ENCODE measurements at regions not wholly inside any gene's neighbourhood (a gene's known extent, or its start where the extent isn't known, plus 50 kb on each side); places are given as distances from the start of the nearest gene placed in this dataset.

GRCh38 chr2:147615726-147616125 lies 229.1 kb upstream of the ACVR2A start:
- no peak for DNase-seq (ENCODE audit: low read depth in 2 of 2)
- no peaks in the 10 kb centered on the region for H3K4me1 ChIP-seq (ENCODE audit: control insufficient read depth, extremely low read depth, insufficient read depth, low read length)
- H3K9ac ChIP-seq (ENCODE audit: insufficient read depth, low read length): no peak overlapping the region
- H3K4me3 ChIP-seq (replicated peaks in 1 of 4; ENCODE audit: control extremely low read depth in 1 of 4, insufficient read depth in 1 of 4, low read depth in 3 of 4, low read length in 4 of 4): no peak overlapping the region
- no peaks in the 10 kb centered on the region for H3K27me3 ChIP-seq (ENCODE audit: control insufficient read depth, insufficient read depth, low read length)
- no peak overlapping the region for H3K27ac ChIP-seq (ENCODE audit: insufficient read depth, low read length)
- H2AFZ ChIP-seq (ENCODE audit: low read length): no peak overlapping the region
- H3K79me2 ChIP-seq (ENCODE audit: control insufficient read depth, insufficient read depth, low read length): no peaks in the 10 kb centered on the region
- TF ChIP-seq EZH2 (IDR thresholded peaks at IDR 0.05; ENCODE audit: low read length, missing control alignments): no peak
- no peak for TF ChIP-seq CTCF (conservative IDR thresholded peaks at IDR 0.05 in 1 of 2, IDR thresholded peaks at IDR 0.05 in 1 of 2; ENCODE audit: low read depth in 1 of 2, low read length in 2 of 2)
- H4K20me1 ChIP-seq (ENCODE audit: control insufficient read depth, extremely low read depth, insufficient read depth, low read length): no peaks in the 10 kb centered on the region
- no peak overlapping the region for H3K4me2 ChIP-seq (ENCODE audit: extremely low read depth, insufficient read depth, low read length)
- H3K9me3 ChIP-seq (ENCODE audit: control insufficient read depth, insufficient read depth, low read depth, low read length): no peaks in the 10 kb centered on the region
- no peaks in the 10 kb centered on the region for H3K36me3 ChIP-seq (ENCODE audit: control insufficient read depth, insufficient read depth, low read length)

- no peak overlapping the region for H3K27ac ChIP-seq (ENCODE audit: insufficient read depth, low read length)
- no peak overlapping the region for H3K9ac ChIP-seq (ENCODE audit: insufficient read depth, low read length)
- TF ChIP-seq CTCF (conservative IDR thresholded peaks at IDR 0.05 in 1 of 2, IDR thresholded peaks at IDR 0.05 in 1 of 2; ENCODE audit: low read depth in 1 of 2, low read length in 2 of 2) (no peak), EZH2 (IDR thresholded peaks at IDR 0.05; ENCODE audit: low read length, missing control alignments) (no peak)
- no peak overlapping the region for H2AFZ ChIP-seq (ENCODE audit: low read length)
- no peak for DNase-seq (ENCODE audit: low read depth in 2 of 2)
- H3K36me3 ChIP-seq (ENCODE audit: control insufficient read depth, insufficient read depth, low read length): no peaks in the 10 kb centered on the region
- H3K4me3 ChIP-seq (replicated peaks in 1 of 4; ENCODE audit: control extremely low read depth in 1 of 4, insufficient read depth in 1 of 4, low read depth in 3 of 4, low read length in 4 of 4): no peak overlapping the region
- H3K27me3 ChIP-seq (ENCODE audit: control insufficient read depth, insufficient read depth, low read length): no peaks in the 10 kb centered on the region
- no peaks in the 10 kb centered on the region for H3K79me2 ChIP-seq (ENCODE audit: control insufficient read depth, insufficient read depth, low read length)
- H3K4me1 ChIP-seq (ENCODE audit: control insufficient read depth, extremely low read depth, insufficient read depth, low read length): no peaks in the 10 kb centered on the region
- H4K20me1 ChIP-seq (ENCODE audit: control insufficient read depth, extremely low read depth, insufficient read depth, low read length): no peaks in the 10 kb centered on the region
- H3K9me3 ChIP-seq (ENCODE audit: control insufficient read depth, insufficient read depth, low read depth, low read length): no peaks in the 10 kb centered on the region
- H3K4me2 ChIP-seq (ENCODE audit: extremely low read depth, insufficient read depth, low read length): no peak overlapping the region
Measured at GRCh38 chr2:147614979-147615470, 229.8 kb upstream of the ACVR2A start.

GRCh38 chr2:147614471-147614870 lies 230.4 kb upstream of the ACVR2A start:
- H3K4me2 ChIP-seq (ENCODE audit: extremely low read depth, insufficient read depth, low read length): no peak overlapping the region
- no peak overlapping the region for H3K9ac ChIP-seq (ENCODE audit: insufficient read depth, low read length)
- H3K4me3 ChIP-seq (replicated peaks in 1 of 4; ENCODE audit: control extremely low read depth in 1 of 4, insufficient read depth in 1 of 4, low read depth in 3 of 4, low read length in 4 of 4): no peak overlapping the region
- no peaks in the 10 kb centered on the region for H3K9me3 ChIP-seq (ENCODE audit: control insufficient read depth, insufficient read depth, low read depth, low read length)
- H2AFZ ChIP-seq (ENCODE audit: low read length): no peak overlapping the region
- no peak overlapping the region for H3K27ac ChIP-seq (ENCODE audit: insufficient read depth, low read length)
- no peak for DNase-seq (ENCODE audit: low read depth in 2 of 2)
- no peaks in the 10 kb centered on the region for H3K79me2 ChIP-seq (ENCODE audit: control insufficient read depth, insufficient read depth, low read length)
- H3K27me3 ChIP-seq (ENCODE audit: control insufficient read depth, insufficient read depth, low read length): no peaks in the 10 kb centered on the region
- H4K20me1 ChIP-seq (ENCODE audit: control insufficient read depth, extremely low read depth, insufficient read depth, low read length): no peaks in the 10 kb centered on the region
- no peaks in the 10 kb centered on the region for H3K36me3 ChIP-seq (ENCODE audit: control insufficient read depth, insufficient read depth, low read length)
- H3K4me1 ChIP-seq (ENCODE audit: control insufficient read depth, extremely low read depth, insufficient read depth, low read length): no peaks in the 10 kb centered on the region
- TF ChIP-seq CTCF (conservative IDR thresholded peaks at IDR 0.05 in 1 of 2, IDR thresholded peaks at IDR 0.05 in 1 of 2; ENCODE audit: low read depth in 1 of 2, low read length in 2 of 2): no peak
- TF ChIP-seq EZH2 (IDR thresholded peaks at IDR 0.05; ENCODE audit: low read length, missing control alignments): no peak

Measured in fibroblast of lung (primary cell).